GM12891 (cell line): ENCODE measurements at regions not wholly inside any gene's neighbourhood (a gene's known extent, or its start where the extent isn't known, plus 50 kb on each side); places are given as distances from the start of the nearest gene placed in this dataset.

Experiments
- POLR2A ChIP-seq: IDR thresholded peaks from 2 replicates; pipeline ENCODE4 v1.6.1; 2011; ENCODE audit warnings: low read depth, low read length, control low read depth
- POLR2AphosphoS5 ChIP-seq: IDR thresholded peaks from 2 replicates; pipeline ENCODE4 v1.6.1; 2011; ENCODE audit warnings: low read depth, low read length, control low read depth

DNA sequence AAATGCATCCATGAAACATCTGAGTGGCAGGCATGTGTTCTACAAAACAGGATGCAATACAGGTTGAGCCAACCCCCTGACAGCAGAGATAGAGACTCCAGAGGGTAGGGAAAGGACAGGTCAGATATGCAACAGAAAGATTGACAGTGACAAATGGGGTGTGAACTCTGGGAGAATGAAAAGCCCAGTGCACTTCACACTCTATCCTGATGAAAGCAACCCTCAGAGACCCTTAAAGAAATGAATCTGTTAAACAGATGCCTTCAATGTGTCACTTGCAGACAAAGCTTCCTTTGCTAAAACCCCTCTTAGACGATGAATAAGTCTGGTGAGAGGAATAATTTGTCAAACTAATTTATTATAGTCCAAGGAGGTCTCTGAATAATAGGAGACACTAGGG is 89.9 kb downstream of the RFPL4B start:
- TF ChIP-seq POLR2AphosphoS5 (no peak), POLR2A (no peak)
